Ishikawa (cell line): ENCODE measurements at regions not wholly inside any gene's neighbourhood (a gene's known extent, or its start where the extent isn't known, plus 50 kb on each side); places are given as distances from the start of the nearest gene placed in this dataset.

Experiments used
- CEBPB ChIP-seq: IDR thresholded peaks from 2 replicates; pipeline ENCODE4 v1.6.1; 2012
- CREB1 ChIP-seq: IDR thresholded peaks from 2 replicates; pipeline ENCODE4 v1.6.1; 2012; ENCODE audit warnings: low read depth
- EGR1 ChIP-seq: IDR thresholded peaks from 2 replicates; pipeline ENCODE4 v1.6.1; 2012
- EP300 ChIP-seq: IDR thresholded peaks from 2 replicates; pipeline ENCODE4 v1.6.1; 2012; ENCODE audit warnings: borderline replicate concordance
- FOXM1 ChIP-seq: IDR thresholded peaks from 2 replicates; pipeline ENCODE4 v1.6.1; 2012; ENCODE audit warnings: low read depth, borderline replicate concordance
- MAX ChIP-seq: IDR thresholded peaks from 2 replicates; pipeline ENCODE4 v1.6.1; 2012
- NFIC ChIP-seq: IDR thresholded peaks from 2 replicates; pipeline ENCODE4 v1.6.1; 2012
- REST ChIP-seq: IDR thresholded peaks from 2 replicates; pipeline ENCODE4 v1.6.1; 2012; ENCODE audit warnings: low read depth, mild to moderate bottlenecking
- TAF1 ChIP-seq: IDR thresholded peaks from 2 replicates; pipeline ENCODE4 v1.6.1; 2012; ENCODE audit warnings: low read depth, mild to moderate bottlenecking
- TCF12 ChIP-seq: IDR thresholded peaks from 2 replicates; pipeline ENCODE4 v1.6.1; 2012; ENCODE audit warnings: low read depth
- TEAD4 ChIP-seq: IDR thresholded peaks from 2 replicates; pipeline ENCODE4 v1.6.1; 2012
- USF1 ChIP-seq: IDR thresholded peaks from 2 replicates; pipeline ENCODE4 v1.6.1; 2012
- YY1 ChIP-seq: IDR thresholded peaks from 2 replicates; pipeline ENCODE4 v1.6.1; 2012; ENCODE audit warnings: low read depth
- ZBTB7A ChIP-seq: IDR thresholded peaks from 2 replicates; pipeline ENCODE4 v1.6.1; 2012; ENCODE audit warnings: low read depth

GRCh38 chr3:87924485-87924884 lies 134.3 kb downstream of the CGGBP1 start:
- no peak for TF ChIP-seq CEBPB
- TF ChIP-seq TCF12 = no peak
- no peak for TF ChIP-seq YY1
- TF ChIP-seq EP300 = no peak
- TF ChIP-seq EGR1 = no peak
- TF ChIP-seq CREB1 = no peak
- no peak for TF ChIP-seq TAF1
- no peak for TF ChIP-seq NFIC
- TF ChIP-seq ZBTB7A = no peak
- no peak for TF ChIP-seq FOXM1
- no peak for TF ChIP-seq MAX
- no peak for TF ChIP-seq TEAD4
- TF ChIP-seq REST = no peak
- no peak for TF ChIP-seq USF1
